ENCODE measurements at regions not wholly inside any gene's neighbourhood (a gene's known extent, or its start where the extent isn't known, plus 50 kb on each side); places are given as distances from the start of the nearest gene placed in this dataset.
"Not testable (repeated sequence)": the region's sequence is repeated elsewhere in the genome, so short reads cannot be mapped to it uniquely, and the experiment has no call there.

GRCh38 chrX:108900333-108900732 lies 164.0 kb upstream of the IRS4 start:
- H3K4me1 ChIP-seq: no peaks in the 10 kb centered on the region
- no peak for TF ChIP-seq CTCF (IDR thresholded peaks at IDR 0.05)
- intact Hi-C loops (cut with DNase I): no loop called here
- H3K36me3 ChIP-seq: no peaks in the 10 kb centered on the region
- DNase-seq (no peak), ATAC-seq (no peak)
- H3K4me3 ChIP-seq: no peak overlapping the region
- no peak overlapping the region for H3K27ac ChIP-seq
- no peaks in the 10 kb centered on the region for H3K9me3 ChIP-seq
- H3K27me3 ChIP-seq: no peaks in the 10 kb centered on the region

GRCh38 chrX:108896349-108896748 lies 160.0 kb upstream of the IRS4 start:
- not testable (repeated sequence) for H3K9me3 ChIP-seq

GRCh38 chrX:108892501-108892900 lies 156.1 kb upstream of the IRS4 start:
- Histone ChIP-seq H3K4me1 (no peaks in the 10 kb centered on the region), H3K9me3 (no peaks in the 10 kb centered on the region), H3K27ac (no peak overlapping the region), H3K36me3 (no peaks in the 10 kb centered on the region), H3K4me3 (no peak overlapping the region), H3K27me3 (no peaks in the 10 kb centered on the region)
- ATAC-seq (no peak), DNase-seq (no peak)
- intact Hi-C loops (cut with DNase I): no loop called here
- TF ChIP-seq CTCF (IDR thresholded peaks at IDR 0.05): no peak

More at GRCh38 chrX:108896349-108896748, 160.0 kb upstream of the IRS4 start:
- DNase-seq; H3K4me3 ChIP-seq; ATAC-seq; H3K4me1 ChIP-seq; H3K36me3 ChIP-seq; H3K27me3 ChIP-seq; H3K27ac ChIP-seq; intact Hi-C loops (cut with DNase I): not testable (repeated sequence)

GRCh38 chrX:108875548-108875947 lies 139.2 kb upstream of the IRS4 start:
- no peak overlapping the region for H3K4me3 ChIP-seq
- no peaks in the 10 kb centered on the region for H3K9me3 ChIP-seq
- no peaks in the 10 kb centered on the region for H3K4me1 ChIP-seq
- H3K27ac ChIP-seq: no peak overlapping the region
- intact Hi-C loops (cut with DNase I): no loop called here
- DNase-seq: no peak
- TF ChIP-seq CTCF (IDR thresholded peaks at IDR 0.05): no peak
- H3K36me3 ChIP-seq: no peaks in the 10 kb centered on the region
- no peak for ATAC-seq
- H3K27me3 ChIP-seq: no peaks in the 10 kb centered on the region

GRCh38 chrX:108843039-108843438 lies 106.7 kb upstream of the IRS4 start:
- intact Hi-C loops (cut with DNase I); DNase-seq; H3K27ac ChIP-seq; H3K4me1 ChIP-seq; H3K36me3 ChIP-seq; H3K27me3 ChIP-seq; H3K9me3 ChIP-seq; H3K4me3 ChIP-seq; ATAC-seq: not testable (repeated sequence)

- Histone ChIP-seq H3K4me1 (no peaks in the 10 kb centered on the region), H3K9me3 (no peaks in the 10 kb centered on the region), H3K27ac (no peak overlapping the region), H3K4me3 (no peak overlapping the region), H3K36me3 (no peaks in the 10 kb centered on the region), H3K27me3 (no peaks in the 10 kb centered on the region)
- DNase-seq: no peak
- intact Hi-C loops (cut with DNase I): no loop called here
- ATAC-seq: no peak
- no peak for TF ChIP-seq CTCF (IDR thresholded peaks at IDR 0.05)
Observed at GRCh38 chrX:108833993-108834392, 97.6 kb upstream of the IRS4 start.

GRCh38 chrX:108811891-108812290 lies 75.5 kb upstream of the IRS4 start:
- H3K4me3 ChIP-seq: no peak overlapping the region
- no peak for TF ChIP-seq CTCF (IDR thresholded peaks at IDR 0.05)
- H3K4me1 ChIP-seq: no peaks in the 10 kb centered on the region
- H3K9me3 ChIP-seq: no peaks in the 10 kb centered on the region
- intact Hi-C loops (cut with DNase I): no loop called here
- DNase-seq (no peak), ATAC-seq (no peak)
- H3K27me3 ChIP-seq: no peaks in the 10 kb centered on the region
- H3K27ac ChIP-seq: no peak overlapping the region
- no peaks in the 10 kb centered on the region for H3K36me3 ChIP-seq
